Naive thymus-derived CD4-positive, alpha-beta T cell (primary cell): ENCODE measurements at regions not wholly inside any gene's neighbourhood (a gene's known extent, or its start where the extent isn't known, plus 50 kb on each side); places are given as distances from the start of the nearest gene placed in this dataset.

Experiments
- ATAC-seq: fragments of 150-1000 bp; cut with Tn5 transposase; 2 replicates; pipeline ENCODE4 v1.10.0; 2021; ENCODE audit warnings: mild to moderate bottlenecking, moderate library complexity
- CTCF ChIA-PET: fragments of 350-600 bp; sonication (Branson Sonifier 250); formaldehyde crosslinking; loops from one replicate; lab custom pipeline; 2021; ENCODE audit warnings: antibody characterized with exemption; lab: Charles Lee
- POLR2A ChIA-PET: fragments of 350-600 bp; sonication (Branson Sonifier 250); formaldehyde crosslinking; loops from one replicate; lab custom pipeline; 2021; ENCODE audit warnings: antibody characterized with exemption, inconsistent platforms; lab: Charles Lee
- DNase-seq, 9 donors: peaks; one replicate each; pipeline versions ENCODE4 v3.0.0 to v3.0.0-alpha.2; 2020 to 2022; ENCODE audit warnings: mixed read lengths in 1 of 9
- H3K27ac ChIP-seq: one replicate; pipeline ENCODE4 v1.7.0; 2013; ENCODE audit warnings: mild to moderate bottlenecking, low read depth, low read length, moderate library complexity
- H3K27me3 ChIP-seq, 2 donors: one replicate each; pipeline ENCODE4 v1.7.0; 2013; ENCODE audit warnings: low read length in 2 of 2, mild to moderate bottlenecking in 2 of 2, moderate library complexity in 2 of 2; ENCODE audit not compliant: control insufficient read depth in 2 of 2, insufficient read depth in 2 of 2
- H3K36me3 ChIP-seq, 3 experiments: 1 replicate in 2 of 3; 2 replicates in 1 of 3; pipeline ENCODE4 v1.7.0; 2013; ENCODE audit warnings: low read length in 3 of 3, mild to moderate bottlenecking in 3 of 3, moderate library complexity in 1 of 3; ENCODE audit not compliant: insufficient read depth in 3 of 3, control insufficient read depth in 2 of 3
- H3K4me1 ChIP-seq, 2 donors: one replicate each; pipeline ENCODE4 v1.7.0; 2013; ENCODE audit warnings: low read length in 2 of 2, mild to moderate bottlenecking in 2 of 2, moderate library complexity in 1 of 2; ENCODE audit not compliant: control insufficient read depth in 2 of 2, insufficient read depth in 2 of 2
- H3K4me3 ChIP-seq: 2 replicates; pipeline ENCODE4 v1.7.0; 2013; ENCODE audit warnings: mild to moderate bottlenecking, low read length
- H3K9me3 ChIP-seq, 3 experiments: 1 replicate in 2 of 3; 2 replicates in 1 of 3; pipeline ENCODE4 v1.7.0; 2013; ENCODE audit warnings: low read length in 3 of 3; ENCODE audit not compliant: control insufficient read depth in 2 of 3
- H3K27ac Mint-ChIP-seq, 9 donors: one replicate each; pipeline ENCODE4 v1.8.0; 2020 to 2022; ENCODE audit warnings: mixed read lengths in 9 of 9, mild to moderate bottlenecking in 8 of 9, moderate library complexity in 5 of 9, inconsistent platforms in 2 of 9
- H3K27me3 Mint-ChIP-seq, 5 donors: one replicate each; pipeline ENCODE4 v1.8.0; 2021 to 2022; ENCODE audit warnings: mixed read lengths in 5 of 5, mild to moderate bottlenecking in 1 of 5
- H3K36me3 Mint-ChIP-seq, 5 donors: one replicate each; pipeline ENCODE4 v1.8.0; 2020 to 2022; ENCODE audit warnings: mixed read lengths in 5 of 5, mild to moderate bottlenecking in 3 of 5, inconsistent platforms in 1 of 5
- H3K4me1 Mint-ChIP-seq, 7 donors: one replicate each; pipeline ENCODE4 v1.8.0; 2020 to 2022; ENCODE audit warnings: mixed read lengths in 7 of 7, mild to moderate bottlenecking in 3 of 7, inconsistent platforms in 1 of 7
- H3K4me3 Mint-ChIP-seq, 10 donors: one replicate each; pipeline ENCODE4 v1.8.0; 2020 to 2022; ENCODE audit warnings: mild to moderate bottlenecking in 10 of 10, mixed read lengths in 10 of 10, moderate library complexity in 6 of 10, inconsistent platforms in 2 of 10
- H3K9me3 Mint-ChIP-seq, 11 donors: one replicate each; pipeline ENCODE4 v1.8.0; 2020 to 2022; ENCODE audit warnings: mixed read lengths in 11 of 11, mild to moderate bottlenecking in 4 of 11, inconsistent platforms in 1 of 11, moderate library complexity in 1 of 11
- intact Hi-C, 2 donors: fragments of 100-400 bp; cut with micrococcal nuclease; formaldehyde crosslinking; loops; one replicate each; pipeline ENCODE4 v1.15.1; 2023

- no peak for DNase-seq
- Histone ChIP-seq H3K9me3 (no peaks in the 10 kb centered on the region), H3K36me3 (no peaks in the 10 kb centered on the region), H3K4me3 (no peak overlapping the region), H3K27ac (no peak overlapping the region), H3K27me3 (no peaks in the 10 kb centered on the region), H3K4me1 (no peaks in the 10 kb centered on the region)
- Mint-ChIP-seq H3K9me3 (peaks cover 0 to 4% (median 0%) of the 10 kb centered on the region in 11 donors), H3K36me3 (no peaks in the 10 kb centered on the region), H3K27ac (no peak overlapping the region), H3K4me3 (no peak overlapping the region), H3K4me1 (no peaks in the 10 kb centered on the region), H3K27me3 (no peaks in the 10 kb centered on the region)
- ChIA-PET CTCF (no interaction called here), POLR2A (no interaction called here)
- intact Hi-C loops = no loop called here
- no peak for ATAC-seq
Observed at GRCh38 chr13:82654143-82654542, 1228.1 kb downstream of the SLITRK1 start.

GRCh38 chr13:82647540-82647939 is 1234.7 kb downstream of the SLITRK1 start:
- no peaks in the 10 kb centered on the region for H3K36me3 Mint-ChIP-seq
- POLR2A ChIA-PET = no interaction called here
- H3K36me3 ChIP-seq = no peaks in the 10 kb centered on the region
- no peaks in the 10 kb centered on the region for H3K9me3 ChIP-seq
- intact Hi-C loops = no loop called here
- H3K27me3 Mint-ChIP-seq = no peaks in the 10 kb centered on the region
- no peak for DNase-seq
- no peaks in the 10 kb centered on the region for H3K4me1 Mint-ChIP-seq
- no peaks in the 10 kb centered on the region for H3K4me1 ChIP-seq
- CTCF ChIA-PET = no interaction called here
- peaks cover 0 to 3% (median 0%) of the 10 kb centered on the region in 11 donors for H3K9me3 Mint-ChIP-seq
- no peak overlapping the region for H3K27ac ChIP-seq
- H3K27me3 ChIP-seq = no peaks in the 10 kb centered on the region
- H3K4me3 ChIP-seq = no peak overlapping the region
- no peak for ATAC-seq
- no peak overlapping the region for H3K4me3 Mint-ChIP-seq
- H3K27ac Mint-ChIP-seq = no peak overlapping the region

GRCh38 chr13:82636119-82636518 is 1246.2 kb downstream of the SLITRK1 start:
- ChIA-PET POLR2A (no interaction called here), CTCF (no interaction called here)
- no peaks in the 10 kb centered on the region for H3K27me3 ChIP-seq
- Mint-ChIP-seq H3K36me3 (no peaks in the 10 kb centered on the region), H3K4me1 (no peaks in the 10 kb centered on the region), H3K27ac (no peak overlapping the region), H3K27me3 (no peaks in the 10 kb centered on the region), H3K9me3 (peaks cover 0 to 16% (median 7%) of the 10 kb centered on the region in 11 donors), H3K4me3 (no peak overlapping the region)
- no peaks in the 10 kb centered on the region for H3K9me3 ChIP-seq
- no peak for DNase-seq
- no peak overlapping the region for H3K4me3 ChIP-seq
- ATAC-seq = no peak
- no peaks in the 10 kb centered on the region for H3K36me3 ChIP-seq
- intact Hi-C loops = loop anchor here in 1 of 2 donors (10.0 kb wide), 1 partner anchor 61 kb away; no protein-coding TSS in a partner anchor
- no peaks in the 10 kb centered on the region for H3K4me1 ChIP-seq
- no peak overlapping the region for H3K27ac ChIP-seq

GRCh38 chr13:82634946-82635345 is 1247.3 kb downstream of the SLITRK1 start:
- DNase-seq (no peak), ATAC-seq (no peak)
- Mint-ChIP-seq H3K27me3 (no peaks in the 10 kb centered on the region), H3K4me3 (no peak overlapping the region), H3K4me1 (no peaks in the 10 kb centered on the region), H3K36me3 (no peaks in the 10 kb centered on the region), H3K27ac (no peak overlapping the region), H3K9me3 (peaks cover 0 to 16% (median 6%) of the 10 kb centered on the region in 11 donors)
- CTCF ChIA-PET = no interaction called here
- Histone ChIP-seq H3K4me3 (no peak overlapping the region), H3K27me3 (no peaks in the 10 kb centered on the region), H3K4me1 (no peaks in the 10 kb centered on the region), H3K36me3 (no peaks in the 10 kb centered on the region), H3K27ac (no peak overlapping the region), H3K9me3 (no peaks in the 10 kb centered on the region)
- intact Hi-C loops = loop anchor here in 1 of 2 donors (10.0 kb wide), 1 partner anchor 60 kb away; no protein-coding TSS in a partner anchor
- POLR2A ChIA-PET = no interaction called here

- DNase-seq (no peak), ATAC-seq (no peak)
- no peaks in the 10 kb centered on the region for H3K36me3 ChIP-seq
- Mint-ChIP-seq H3K27ac (no peak overlapping the region), H3K4me3 (no peak overlapping the region), H3K9me3 (peaks cover 0 to 1% (median 0%) of the 10 kb centered on the region in 11 donors), H3K27me3 (no peaks in the 10 kb centered on the region), H3K36me3 (no peaks in the 10 kb centered on the region), H3K4me1 (no peaks in the 10 kb centered on the region)
- ChIA-PET CTCF (no interaction called here), POLR2A (no interaction called here)
- intact Hi-C loops = no loop called here
- no peaks in the 10 kb centered on the region for H3K9me3 ChIP-seq
- H3K27me3 ChIP-seq = no peaks in the 10 kb centered on the region
- no peaks in the 10 kb centered on the region for H3K4me1 ChIP-seq
- no peak overlapping the region for H3K27ac ChIP-seq
- H3K4me3 ChIP-seq = no peak overlapping the region
Observed at GRCh38 chr13:82627183-82627582, 1255.1 kb downstream of the SLITRK1 start.

GRCh38 chr13:82625717-82626116 is 1256.6 kb downstream of the SLITRK1 start:
- CTCF ChIA-PET = no interaction called here
- POLR2A ChIA-PET = no interaction called here

GRCh38 chr13:82615043-82615442 is 1267.2 kb downstream of the SLITRK1 start:
- ChIA-PET POLR2A (no interaction called here), CTCF (no interaction called here)
- Mint-ChIP-seq H3K9me3 (peaks cover 0 to 10% (median 4%) of the 10 kb centered on the region in 11 donors), H3K27me3 (no peaks in the 10 kb centered on the region), H3K27ac (no peak overlapping the region), H3K36me3 (no peaks in the 10 kb centered on the region), H3K4me3 (no peak overlapping the region), H3K4me1 (no peaks in the 10 kb centered on the region)
- H3K4me1 ChIP-seq = no peaks in the 10 kb centered on the region
- H3K27ac ChIP-seq = no peak overlapping the region
- DNase-seq (no peak), ATAC-seq (no peak)
- H3K4me3 ChIP-seq = no peak overlapping the region
- no peaks in the 10 kb centered on the region for H3K36me3 ChIP-seq
- H3K27me3 ChIP-seq = no peaks in the 10 kb centered on the region
- intact Hi-C loops = no loop called here
- H3K9me3 ChIP-seq = no peaks in the 10 kb centered on the region

More at GRCh38 chr13:82625717-82626116, 1256.6 kb downstream of the SLITRK1 start:
- Histone ChIP-seq H3K4me1 (no peaks in the 10 kb centered on the region), H3K36me3 (no peaks in the 10 kb centered on the region), H3K27me3 (no peaks in the 10 kb centered on the region), H3K4me3 (no peak overlapping the region), H3K27ac (no peak overlapping the region), H3K9me3 (no peaks in the 10 kb centered on the region)
- intact Hi-C loops = no loop called here
- Mint-ChIP-seq H3K4me1 (no peaks in the 10 kb centered on the region), H3K27ac (no peak overlapping the region), H3K4me3 (no peak overlapping the region), H3K9me3 (peaks cover 0 to 5% (median 1%) of the 10 kb centered on the region in 11 donors), H3K27me3 (no peaks in the 10 kb centered on the region), H3K36me3 (no peaks in the 10 kb centered on the region)
- ATAC-seq = no peak
- no peak for DNase-seq
